ENCODE measurements at regions not wholly inside any gene's neighbourhood (a gene's known extent, or its start where the extent isn't known, plus 50 kb on each side); places are given as distances from the start of the nearest gene placed in this dataset.

DNA sequence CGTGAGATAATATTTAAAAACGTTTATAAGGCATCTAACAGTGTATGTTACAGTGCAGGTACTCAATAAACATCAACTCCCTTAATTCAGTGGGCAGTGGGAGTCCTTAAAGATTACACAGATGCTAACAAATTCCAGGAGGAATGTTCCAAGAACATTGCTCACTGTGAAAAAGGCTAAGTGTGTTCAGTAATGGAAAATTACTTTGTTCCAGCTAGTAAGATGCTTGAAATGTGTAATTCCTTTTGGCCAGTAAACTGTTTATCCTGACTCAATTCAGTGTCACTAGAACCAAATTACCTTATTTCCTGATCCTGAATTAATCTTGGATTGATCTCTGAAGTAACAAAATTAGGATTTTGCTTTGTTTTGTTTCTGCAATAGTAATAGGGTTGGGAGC is 54.2 kb upstream of the SEMA6D start:
- intact Hi-C loops (cut with micrococcal nuclease; ENCODE audit: unreplicated experiment) (no loop called here), in situ Hi-C loops (cut with HindIII; ENCODE audit: low pct_unique_long_range_greater_than_20kb, low sequenced_read_pairs) (no loop called here)
- Histone ChIP-seq H3K27me3 (ENCODE audit: control insufficient read depth, insufficient read depth, low read length) (no peaks in the 10 kb centered on the region), H3K9me3 (ENCODE audit: control insufficient read depth, insufficient read depth, low read depth, low read length) (no peaks in the 10 kb centered on the region), H3K27ac (ENCODE audit: low read length) (no peak overlapping the region), H3K4me1 (ENCODE audit: control insufficient read depth, insufficient read depth, low read length) (no peaks in the 10 kb centered on the region), H3K4me3 (ENCODE audit: low read depth in 2 of 2, low read length in 2 of 2) (no peak overlapping the region), H3K36me3 (ENCODE audit: control insufficient read depth, insufficient read depth, low read length) (no peaks in the 10 kb centered on the region)
- no TSS peak for BruUV-seq (replicated peaks)
- POLR2A ChIA-PET, result no interaction called here
- CTCF ChIA-PET, result no interaction called here
- ATAC-seq (no peak), DNase-seq (ENCODE audit: low read depth, low spot score) (no peak)
- TF ChIP-seq SIN3A (IDR thresholded peaks at IDR 0.05; ENCODE audit: borderline replicate concordance, insufficient read depth, low read depth, low read length) (no peak), TCF7L2 (IDR thresholded peaks at IDR 0.05; ENCODE audit: low read depth, low read length) (no peak), REST (IDR thresholded peaks at IDR 0.05; ENCODE audit: insufficient read depth in 1 of 2, low read depth in 2 of 2, low read length in 1 of 2) (no peak), CTCF (IDR thresholded peaks at IDR 0.05) (no peak), POLR2AphosphoS5 (IDR thresholded peaks at IDR 0.05; ENCODE audit: low read depth, low read length) (no peak)
